GM23248 (cell line): ENCODE measurements at regions not wholly inside any gene's neighbourhood (a gene's known extent, or its start where the extent isn't known, plus 50 kb on each side); places are given as distances from the start of the nearest gene placed in this dataset.

Source experiments
- EZH2 ChIP-seq: fragments of 200-600 bp; sonication (generic); IDR thresholded peaks from 2 replicates; pipeline ENCODE4 v1.6.1; 2018; ENCODE audit warnings: antibody characterized with exemption, mild to moderate bottlenecking; ENCODE audit not compliant: insufficient read depth, poor library complexity, severe bottlenecking
- EZH2phosphoT487 ChIP-seq: fragments of 200-600 bp; sonication (generic); IDR thresholded peaks from 2 replicates; pipeline ENCODE4 v1.6.1; 2018; ENCODE audit warnings: antibody characterized with exemption, moderate library complexity, mild to moderate bottlenecking, low read depth; ENCODE audit not compliant: insufficient read depth

GRCh38 chr21:26739189-26739588 is 106.0 kb downstream of the ADAMTS1 start:
- TF ChIP-seq EZH2phosphoT487: no peak
- TF ChIP-seq EZH2: no peak
